Hepatocyte (in vitro differentiated cells): ENCODE measurements at regions not wholly inside any gene's neighbourhood (a gene's known extent, or its start where the extent isn't known, plus 50 kb on each side); places are given as distances from the start of the nearest gene placed in this dataset.

Experiments used
- DNase-seq: peaks from one replicate; pipeline ENCODE4 v3.0.0-alpha.2; 2016; ENCODE audit warnings: low spot score
- H2AFZ ChIP-seq: fragments of 200-600 bp; sonication (generic); 2 replicates; pipeline ENCODE4 v1.6.0; 2016; ENCODE audit warnings: antibody characterized with exemption, mild to moderate bottlenecking
- H3K27ac ChIP-seq: fragments of 200-600 bp; sonication (generic); 2 replicates; pipeline ENCODE4 v1.5.1; 2016; ENCODE audit warnings: mild to moderate bottlenecking
- H3K27me3 ChIP-seq: fragments of 200-600 bp; sonication (generic); 2 replicates; pipeline ENCODE4 v1.6.1; 2016
- H3K36me3 ChIP-seq: fragments of 200-600 bp; sonication (generic); replicated peaks from 2 replicates; pipeline ENCODE4 v1.5.1; 2016; ENCODE audit warnings: low read depth; ENCODE audit not compliant: insufficient read depth
- H3K4me1 ChIP-seq: fragments of 200-600 bp; sonication (generic); 2 replicates; pipeline ENCODE4 v1.5.1; 2016; ENCODE audit warnings: mild to moderate bottlenecking, moderate library complexity; ENCODE audit not compliant: insufficient read depth
- H3K4me2 ChIP-seq: fragments of 200-600 bp; sonication (generic); 2 replicates; pipeline ENCODE4 v1.6.0; 2016
- H3K4me3 ChIP-seq: fragments of 200-600 bp; sonication (generic); 2 replicates; pipeline ENCODE4 v1.5.1; 2016; ENCODE audit warnings: mild to moderate bottlenecking
- H3K79me2 ChIP-seq: fragments of 200-600 bp; sonication (generic); 2 replicates; pipeline ENCODE4 v1.6.0; 2017; ENCODE audit warnings: mild to moderate bottlenecking
- H3K9me2 ChIP-seq: fragments of 200-600 bp; sonication (generic); replicated peaks from 2 replicates; pipeline ENCODE4 v1.6.0; 2017; ENCODE audit warnings: mild to moderate bottlenecking; ENCODE audit not compliant: insufficient read depth
- H3K9me3 ChIP-seq: fragments of 200-600 bp; sonication (generic); 2 replicates; pipeline ENCODE4 v1.5.1; 2016; ENCODE audit warnings: low read depth, mild to moderate bottlenecking
- H4K20me1 ChIP-seq: fragments of 200-600 bp; sonication (generic); 2 replicates; pipeline ENCODE4 v1.6.0; 2016; ENCODE audit warnings: mild to moderate bottlenecking; ENCODE audit not compliant: insufficient read depth, poor library complexity, severe bottlenecking
- EZH2 ChIP-seq: fragments of 200-600 bp; sonication (generic); IDR thresholded peaks from 2 replicates; pipeline ENCODE4 v1.6.1; 2016; ENCODE audit warnings: antibody characterized with exemption, mild to moderate bottlenecking, borderline replicate concordance
- EZH2phosphoT487 ChIP-seq: fragments of 200-600 bp; sonication (generic); IDR thresholded peaks from one replicate; pipeline ENCODE4 v1.6.1; 2018; ENCODE audit warnings: antibody characterized with exemption, mild to moderate bottlenecking, low read depth, moderate library complexity; ENCODE audit not compliant: unreplicated experiment, severe bottlenecking
- whole genome bisulfite sequencing: methylation state at CpG from one replicate; pipeline ENCODE4 v1.1.6; 2016; ENCODE audit warnings: low lambda C conversion rate; ENCODE audit errors: missing lambda C conversion rate; 5-methylcytosine and 5-hydroxymethylcytosine counted together
- TF ChIP-seq, protein P1 (sequence below): fragments of 200-600 bp; sonication (generic); IDR thresholded peaks from 2 replicates; pipeline ENCODE4 v1.5.1; 2016; ENCODE audit warnings: antibody characterized with exemption, mild to moderate bottlenecking; ENCODE audit not compliant: poor library complexity

DNA sequence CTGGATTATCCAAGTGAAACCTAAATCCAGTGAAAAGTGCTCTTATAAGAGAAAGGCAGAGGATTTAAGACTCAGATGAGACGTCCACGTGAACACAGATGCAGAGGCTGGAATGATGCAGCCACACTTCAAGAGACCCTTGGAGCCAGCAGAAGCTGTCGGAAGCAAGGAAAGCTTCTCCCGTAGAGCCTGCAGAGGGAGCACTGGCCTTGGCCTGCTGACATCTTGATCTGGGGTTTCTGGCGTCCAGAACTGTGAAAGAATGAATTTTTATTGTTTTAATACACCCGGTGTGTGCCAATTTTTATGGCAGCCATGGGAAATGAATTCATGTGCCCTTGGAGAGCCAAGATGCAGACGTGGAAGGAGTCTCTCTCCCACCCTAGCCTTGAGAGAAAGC, 407.0 kb upstream of the B3GAT1 start:
- no peaks in the 10 kb centered on the region for H3K27me3 ChIP-seq
- H3K9me3 ChIP-seq = no peaks in the 10 kb centered on the region
- H3K4me2 ChIP-seq = no peak overlapping the region
- H4K20me1 ChIP-seq = no peaks in the 10 kb centered on the region
- peaks cover 12% of the 10 kb centered on the region for H3K4me1 ChIP-seq
- no peak overlapping the region for H3K4me3 ChIP-seq
- no peak for DNase-seq
- no peaks in the 10 kb centered on the region for H3K79me2 ChIP-seq
- H3K36me3 ChIP-seq = no peaks in the 10 kb centered on the region
- 54% methylated on average over 7 of the region's 7 CpGs for WGBS
- H2AFZ ChIP-seq = no peak overlapping the region
- no peaks in the 10 kb centered on the region for H3K9me2 ChIP-seq
- H3K27ac ChIP-seq = peak overlapping the region; percentile 78
- TF ChIP-seq, protein P1, sequence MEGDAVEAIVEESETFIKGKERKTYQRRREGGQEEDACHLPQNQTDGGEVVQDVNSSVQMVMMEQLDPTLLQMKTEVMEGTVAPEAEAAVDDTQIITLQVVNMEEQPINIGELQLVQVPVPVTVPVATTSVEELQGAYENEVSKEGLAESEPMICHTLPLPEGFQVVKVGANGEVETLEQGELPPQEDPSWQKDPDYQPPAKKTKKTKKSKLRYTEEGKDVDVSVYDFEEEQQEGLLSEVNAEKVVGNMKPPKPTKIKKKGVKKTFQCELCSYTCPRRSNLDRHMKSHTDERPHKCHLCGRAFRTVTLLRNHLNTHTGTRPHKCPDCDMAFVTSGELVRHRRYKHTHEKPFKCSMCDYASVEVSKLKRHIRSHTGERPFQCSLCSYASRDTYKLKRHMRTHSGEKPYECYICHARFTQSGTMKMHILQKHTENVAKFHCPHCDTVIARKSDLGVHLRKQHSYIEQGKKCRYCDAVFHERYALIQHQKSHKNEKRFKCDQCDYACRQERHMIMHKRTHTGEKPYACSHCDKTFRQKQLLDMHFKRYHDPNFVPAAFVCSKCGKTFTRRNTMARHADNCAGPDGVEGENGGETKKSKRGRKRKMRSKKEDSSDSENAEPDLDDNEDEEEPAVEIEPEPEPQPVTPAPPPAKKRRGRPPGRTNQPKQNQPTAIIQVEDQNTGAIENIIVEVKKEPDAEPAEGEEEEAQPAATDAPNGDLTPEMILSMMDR = peak; percentile 29
- no peak for TF ChIP-seq EZH2

DNA sequence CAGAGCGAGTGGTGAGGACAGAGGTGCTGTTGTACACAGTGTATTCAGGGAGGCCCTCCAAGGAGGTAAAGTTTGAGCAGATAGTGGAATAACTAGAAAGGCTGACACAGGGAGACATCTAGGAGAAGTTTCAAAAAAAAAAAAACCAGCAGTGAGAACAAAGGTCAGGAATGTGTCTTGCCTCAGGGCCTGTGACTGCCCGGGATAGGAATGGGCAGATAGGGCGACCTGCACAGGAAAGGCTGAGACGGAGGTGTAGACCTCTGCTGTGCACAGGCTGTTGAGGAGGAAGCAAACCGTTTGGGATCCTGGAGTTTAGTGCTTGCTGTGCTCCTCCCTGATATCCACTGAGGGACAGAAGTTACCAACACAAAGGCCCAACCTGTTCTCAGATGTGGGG, 406.5 kb upstream of the B3GAT1 start:
- Histone ChIP-seq H3K4me1 (peaks cover 12% of the 10 kb centered on the region), H2AFZ (no peak overlapping the region), H3K9me3 (no peaks in the 10 kb centered on the region), H3K36me3 (no peaks in the 10 kb centered on the region), H3K4me2 (peak overlapping the region; percentile 6), H3K27ac (peak overlapping the region; percentile 78), H3K27me3 (no peaks in the 10 kb centered on the region), H4K20me1 (no peaks in the 10 kb centered on the region), H3K9me2 (no peaks in the 10 kb centered on the region), H3K4me3 (no peak overlapping the region), H3K79me2 (no peaks in the 10 kb centered on the region)
- peak; percentile 58 for DNase-seq
- TF ChIP-seq EZH2 (no peak), EZH2phosphoT487 (no peak)
- TF ChIP-seq, protein P1 = no peak
- WGBS = 21% methylated on average over 5 of the region's 5 CpGs

DNA sequence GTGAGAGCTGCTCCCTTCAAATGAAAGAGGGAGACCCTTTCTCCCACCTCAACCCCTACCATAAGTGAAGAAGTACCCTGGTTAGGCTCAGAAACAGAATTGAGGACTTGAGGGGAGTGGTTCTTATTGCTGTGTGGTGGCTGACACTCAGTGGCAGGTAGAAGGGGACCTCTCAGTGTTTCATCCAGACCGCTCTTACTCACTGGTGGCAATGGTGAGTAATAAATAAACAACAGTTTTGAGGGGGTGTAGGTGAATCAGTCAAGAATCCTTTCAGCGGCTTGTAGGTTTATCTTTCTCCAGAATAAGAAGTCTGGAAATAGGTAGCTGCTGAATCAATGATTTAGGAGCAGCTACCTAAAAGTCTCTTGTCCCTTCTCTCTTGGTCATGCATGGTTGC, 403.4 kb upstream of the B3GAT1 start:
- Histone ChIP-seq H2AFZ (no peak overlapping the region), H3K9me2 (no peaks in the 10 kb centered on the region), H3K4me3 (no peak overlapping the region), H3K27ac (no peak overlapping the region), H4K20me1 (no peaks in the 10 kb centered on the region), H3K9me3 (no peaks in the 10 kb centered on the region), H3K36me3 (no peaks in the 10 kb centered on the region), H3K27me3 (no peaks in the 10 kb centered on the region), H3K4me1 (peaks cover 12% of the 10 kb centered on the region), H3K4me2 (no peak overlapping the region), H3K79me2 (no peaks in the 10 kb centered on the region)
- DNase-seq = no peak
- 95% methylated on average over 2 of the region's 2 CpGs for WGBS
- TF ChIP-seq, protein P1 = no peak
- TF ChIP-seq EZH2 (no peak), EZH2phosphoT487 (no peak)

DNA sequence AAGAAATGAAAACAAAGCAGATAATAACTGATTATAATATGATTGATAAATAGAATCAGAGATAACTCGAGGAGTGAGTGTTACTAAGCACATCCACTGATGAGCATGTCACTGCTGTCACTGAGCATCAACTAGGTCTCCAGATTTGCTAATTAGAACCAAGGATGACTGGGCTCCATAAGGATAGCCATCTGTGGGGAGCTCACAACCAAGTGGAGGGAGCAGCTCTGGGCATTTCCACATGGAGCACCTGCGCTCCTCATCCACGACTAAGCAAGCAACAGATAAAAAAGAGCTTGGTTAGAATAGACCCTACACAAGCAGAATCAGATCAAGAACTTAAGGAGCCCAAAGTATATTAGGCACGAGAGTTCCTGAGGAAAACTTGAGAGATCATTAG, 396.0 kb upstream of the B3GAT1 start:
- H3K27ac ChIP-seq = no peak overlapping the region
- 87% methylated on average over 4 of the region's 4 CpGs for WGBS
- H3K4me3 ChIP-seq = no peak overlapping the region
- peaks cover 3% of the 10 kb centered on the region for H3K27me3 ChIP-seq
- no peaks in the 10 kb centered on the region for H3K9me3 ChIP-seq
- H3K9me2 ChIP-seq = no peaks in the 10 kb centered on the region
- no peaks in the 10 kb centered on the region for H3K4me1 ChIP-seq
- DNase-seq = no peak
- no peak overlapping the region for H3K4me2 ChIP-seq
- no peaks in the 10 kb centered on the region for H3K36me3 ChIP-seq
- H2AFZ ChIP-seq = no peak overlapping the region
- no peaks in the 10 kb centered on the region for H3K79me2 ChIP-seq
- no peaks in the 10 kb centered on the region for H4K20me1 ChIP-seq
- no peak for TF ChIP-seq EZH2
- TF ChIP-seq, protein P1 = no peak
- no peak for TF ChIP-seq EZH2phosphoT487
